ENCODE measurements at regions not wholly inside any gene's neighbourhood (a gene's known extent, or its start where the extent isn't known, plus 50 kb on each side); places are given as distances from the start of the nearest gene placed in this dataset.

DNA sequence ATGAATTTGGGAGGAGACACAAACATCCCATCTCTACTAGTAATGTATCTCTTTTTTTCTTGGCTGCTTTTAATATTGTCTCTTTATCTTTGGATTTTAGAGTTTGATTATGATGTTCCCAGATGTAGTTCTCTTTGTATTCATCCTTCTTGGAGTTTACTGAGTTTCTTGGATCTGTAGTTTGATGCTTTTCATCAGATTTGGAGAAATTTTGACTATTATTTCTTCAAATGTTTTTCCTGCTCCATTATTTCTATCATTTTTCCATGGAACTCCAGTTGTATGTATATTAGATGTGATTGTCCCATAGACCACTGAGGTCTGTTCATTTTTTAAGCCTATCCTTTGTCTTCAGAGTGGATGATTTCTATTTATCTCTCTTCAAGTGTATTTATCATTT lies 90.7 kb upstream of the ARHGAP5 start:
- Histone ChIP-seq H3K9me3 (ENCODE audit: low read depth) (peaks cover 4% of the 10 kb centered on the region), H3K27me3 (no peaks in the 10 kb centered on the region), H3K4me3 (no peak overlapping the region), H2AFZ (no peak overlapping the region), H3K4me2 (no peak overlapping the region), H3K27ac (no peak overlapping the region), H4K20me1 (ENCODE audit: insufficient read depth, poor library complexity, severe bottlenecking) (no peaks in the 10 kb centered on the region), H3K9me2 (replicated peaks; ENCODE audit: insufficient read depth) (no peaks in the 10 kb centered on the region), H3K79me2 (no peaks in the 10 kb centered on the region), H3K36me3 (replicated peaks; ENCODE audit: insufficient read depth, low read depth) (no peaks in the 10 kb centered on the region), H3K4me1 (ENCODE audit: insufficient read depth) (peaks cover 3% of the 10 kb centered on the region)
- TF ChIP-seq EZH2phosphoT487 (IDR thresholded peaks at IDR 0.05; ENCODE audit: low read depth, severe bottlenecking, unreplicated experiment) = no peak
- no peak for TF ChIP-seq EZH2 (IDR thresholded peaks at IDR 0.05; ENCODE audit: borderline replicate concordance)
- TF ChIP-seq, protein P1, sequence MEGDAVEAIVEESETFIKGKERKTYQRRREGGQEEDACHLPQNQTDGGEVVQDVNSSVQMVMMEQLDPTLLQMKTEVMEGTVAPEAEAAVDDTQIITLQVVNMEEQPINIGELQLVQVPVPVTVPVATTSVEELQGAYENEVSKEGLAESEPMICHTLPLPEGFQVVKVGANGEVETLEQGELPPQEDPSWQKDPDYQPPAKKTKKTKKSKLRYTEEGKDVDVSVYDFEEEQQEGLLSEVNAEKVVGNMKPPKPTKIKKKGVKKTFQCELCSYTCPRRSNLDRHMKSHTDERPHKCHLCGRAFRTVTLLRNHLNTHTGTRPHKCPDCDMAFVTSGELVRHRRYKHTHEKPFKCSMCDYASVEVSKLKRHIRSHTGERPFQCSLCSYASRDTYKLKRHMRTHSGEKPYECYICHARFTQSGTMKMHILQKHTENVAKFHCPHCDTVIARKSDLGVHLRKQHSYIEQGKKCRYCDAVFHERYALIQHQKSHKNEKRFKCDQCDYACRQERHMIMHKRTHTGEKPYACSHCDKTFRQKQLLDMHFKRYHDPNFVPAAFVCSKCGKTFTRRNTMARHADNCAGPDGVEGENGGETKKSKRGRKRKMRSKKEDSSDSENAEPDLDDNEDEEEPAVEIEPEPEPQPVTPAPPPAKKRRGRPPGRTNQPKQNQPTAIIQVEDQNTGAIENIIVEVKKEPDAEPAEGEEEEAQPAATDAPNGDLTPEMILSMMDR (IDR thresholded peaks at IDR 0.05; ENCODE audit: poor library complexity) = no peak
- no peak for DNase-seq (ENCODE audit: low spot score)

DNA sequence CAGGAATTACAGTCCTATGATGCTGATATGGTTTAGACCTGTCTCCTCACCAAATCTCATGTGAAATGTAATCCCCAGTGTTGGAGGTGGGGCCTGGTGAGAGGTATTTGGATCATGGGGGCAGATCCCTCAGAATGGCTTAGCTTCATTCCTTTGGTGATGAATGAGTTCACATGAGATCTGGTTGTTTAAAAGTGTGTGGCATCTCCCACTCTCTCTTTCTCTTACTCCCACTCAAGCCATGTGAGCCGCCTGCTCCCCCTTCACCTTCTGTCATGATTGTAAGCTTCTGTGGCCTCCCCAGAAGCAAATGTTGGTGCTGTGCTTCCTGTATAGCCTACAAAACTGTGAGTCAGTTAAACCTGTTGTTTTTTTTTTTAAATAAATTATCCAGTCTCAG lies 89.4 kb upstream of the ARHGAP5 start:
- H3K4me2 ChIP-seq = no peak overlapping the region
- no peaks in the 10 kb centered on the region for H3K9me2 ChIP-seq (replicated peaks; ENCODE audit: insufficient read depth)
- H3K9me3 ChIP-seq (ENCODE audit: low read depth) = peaks cover 4% of the 10 kb centered on the region
- WGBS (ENCODE audit: low lambda C conversion rate, missing lambda C conversion rate) = 96% methylated on average over 1 of the region's 1 CpG
- H3K79me2 ChIP-seq = no peaks in the 10 kb centered on the region
- H3K4me3 ChIP-seq = no peak overlapping the region
- TF ChIP-seq, protein P1 (IDR thresholded peaks at IDR 0.05; ENCODE audit: poor library complexity) = no peak
- TF ChIP-seq EZH2 (IDR thresholded peaks at IDR 0.05; ENCODE audit: borderline replicate concordance) = no peak
- no peak for TF ChIP-seq EZH2phosphoT487 (IDR thresholded peaks at IDR 0.05; ENCODE audit: low read depth, severe bottlenecking, unreplicated experiment)
- no peak overlapping the region for H2AFZ ChIP-seq
- no peaks in the 10 kb centered on the region for H3K27me3 ChIP-seq
- no peaks in the 10 kb centered on the region for H3K36me3 ChIP-seq (replicated peaks; ENCODE audit: insufficient read depth, low read depth)
- H3K27ac ChIP-seq = no peak overlapping the region
- no peaks in the 10 kb centered on the region for H4K20me1 ChIP-seq (ENCODE audit: insufficient read depth, poor library complexity, severe bottlenecking)
- H3K4me1 ChIP-seq (ENCODE audit: insufficient read depth) = peaks cover 8% of the 10 kb centered on the region
- no peak for DNase-seq (ENCODE audit: low spot score)

DNA sequence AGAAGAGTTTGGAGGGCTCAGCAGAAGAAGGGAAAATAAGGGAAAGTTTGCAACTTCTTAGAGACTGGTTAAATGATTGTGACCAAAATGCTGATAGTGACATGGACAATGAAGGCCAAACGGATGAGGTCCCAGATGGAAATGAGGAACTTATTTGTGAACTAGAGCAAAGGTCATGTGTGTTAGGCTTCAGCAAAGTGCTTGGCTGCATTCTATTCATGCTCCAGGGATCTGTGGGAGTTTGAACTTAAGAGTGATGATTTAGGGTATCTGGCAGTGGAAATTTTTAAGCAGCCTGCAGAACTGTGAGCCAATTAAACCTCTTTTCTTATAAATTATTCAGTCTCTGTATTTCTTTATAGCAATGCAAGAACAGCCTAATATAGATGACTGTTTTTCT lies 88.9 kb upstream of the ARHGAP5 start:
- H3K36me3 ChIP-seq (replicated peaks; ENCODE audit: insufficient read depth, low read depth) = no peaks in the 10 kb centered on the region
- H4K20me1 ChIP-seq (ENCODE audit: insufficient read depth, poor library complexity, severe bottlenecking) = no peaks in the 10 kb centered on the region
- no peaks in the 10 kb centered on the region for H3K9me2 ChIP-seq (replicated peaks; ENCODE audit: insufficient read depth)
- no peak overlapping the region for H3K4me2 ChIP-seq
- no peak overlapping the region for H3K4me3 ChIP-seq
- H3K27ac ChIP-seq = no peak overlapping the region
- 72% methylated on average over 1 of the region's 1 CpG for WGBS (ENCODE audit: low lambda C conversion rate, missing lambda C conversion rate)
- no peaks in the 10 kb centered on the region for H3K27me3 ChIP-seq
- DNase-seq (ENCODE audit: low spot score) = no peak
- no peak overlapping the region for H2AFZ ChIP-seq
- TF ChIP-seq EZH2phosphoT487 (IDR thresholded peaks at IDR 0.05; ENCODE audit: low read depth, severe bottlenecking, unreplicated experiment) = no peak
- TF ChIP-seq, protein P1 (IDR thresholded peaks at IDR 0.05; ENCODE audit: poor library complexity) = no peak
- no peaks in the 10 kb centered on the region for H3K79me2 ChIP-seq
- H3K9me3 ChIP-seq (ENCODE audit: low read depth) = peaks cover 4% of the 10 kb centered on the region
- peaks cover 8% of the 10 kb centered on the region for H3K4me1 ChIP-seq (ENCODE audit: insufficient read depth)
